ENCODE measurements at regions not wholly inside any gene's neighbourhood (a gene's known extent, or its start where the extent isn't known, plus 50 kb on each side); places are given as distances from the start of the nearest gene placed in this dataset.

- TF ChIP-seq CTCF (IDR thresholded peaks at IDR 0.05; ENCODE audit: borderline replicate concordance, control extremely low read depth, extremely low read depth, insufficient read depth, missing control alignments) = no peak
- DNase-seq (ENCODE audit: low spot score) = no peak
- in situ Hi-C loops (cut with MboI; ENCODE audit: low sequenced_read_pairs, unreplicated experiment) = no loop called here
These were observed 219.6 kb downstream of the RPS24 start for GRCh38 chr10:78253063-78253853.

GRCh38 chr10:78254013-78254412 is 220.3 kb downstream of the RPS24 start:
- in situ Hi-C loops (cut with MboI; ENCODE audit: low sequenced_read_pairs, unreplicated experiment) = no loop called here
- no peak for TF ChIP-seq CTCF (IDR thresholded peaks at IDR 0.05; ENCODE audit: borderline replicate concordance, control extremely low read depth, extremely low read depth, insufficient read depth, missing control alignments)

GRCh38 chr10:78255214-78255613 is 221.6 kb downstream of the RPS24 start:
- DNase-seq (ENCODE audit: low spot score) = no peak
- TF ChIP-seq CTCF (IDR thresholded peaks at IDR 0.05; ENCODE audit: borderline replicate concordance, control extremely low read depth, extremely low read depth, insufficient read depth, missing control alignments) = no peak
- in situ Hi-C loops (cut with MboI; ENCODE audit: low sequenced_read_pairs, unreplicated experiment) = no loop called here

More at GRCh38 chr10:78254013-78254412, 220.3 kb downstream of the RPS24 start:
- no peak for DNase-seq (ENCODE audit: low spot score)

GRCh38 chr10:78255796-78256638 is 222.4 kb downstream of the RPS24 start:
- no peak for TF ChIP-seq CTCF (IDR thresholded peaks at IDR 0.05; ENCODE audit: borderline replicate concordance, control extremely low read depth, extremely low read depth, insufficient read depth, missing control alignments)
- DNase-seq (ENCODE audit: low spot score) = no peak
- in situ Hi-C loops (cut with MboI; ENCODE audit: low sequenced_read_pairs, unreplicated experiment) = no loop called here

GRCh38 chr10:78258323-78259030 is 224.8 kb downstream of the RPS24 start:
- TF ChIP-seq CTCF (IDR thresholded peaks at IDR 0.05; ENCODE audit: borderline replicate concordance, control extremely low read depth, extremely low read depth, insufficient read depth, missing control alignments) = peak; percentile 8
- in situ Hi-C loops (cut with MboI; ENCODE audit: low sequenced_read_pairs, unreplicated experiment) = no loop called here
- no peak for DNase-seq (ENCODE audit: low spot score)

GRCh38 chr10:78259391-78259790 is 225.7 kb downstream of the RPS24 start:
- TF ChIP-seq CTCF (IDR thresholded peaks at IDR 0.05; ENCODE audit: borderline replicate concordance, control extremely low read depth, extremely low read depth, insufficient read depth, missing control alignments) = no peak
- in situ Hi-C loops (cut with MboI; ENCODE audit: low sequenced_read_pairs, unreplicated experiment) = no loop called here
- no peak for DNase-seq (ENCODE audit: low spot score)

All from GM13976 (cell line).